HG03378 (cell line): ENCODE measurements at regions not wholly inside any gene's neighbourhood (a gene's known extent, or its start where the extent isn't known, plus 50 kb on each side); places are given as distances from the start of the nearest gene placed in this dataset.

Experiments
- ATAC-seq: cut with Tn5 transposase; IDR thresholded peaks from one replicate; pipeline ENCODE4 v1.9.1; 2021; ENCODE audit warnings: mild to moderate bottlenecking, moderate library complexity; ENCODE audit not compliant: unreplicated experiment

DNA sequence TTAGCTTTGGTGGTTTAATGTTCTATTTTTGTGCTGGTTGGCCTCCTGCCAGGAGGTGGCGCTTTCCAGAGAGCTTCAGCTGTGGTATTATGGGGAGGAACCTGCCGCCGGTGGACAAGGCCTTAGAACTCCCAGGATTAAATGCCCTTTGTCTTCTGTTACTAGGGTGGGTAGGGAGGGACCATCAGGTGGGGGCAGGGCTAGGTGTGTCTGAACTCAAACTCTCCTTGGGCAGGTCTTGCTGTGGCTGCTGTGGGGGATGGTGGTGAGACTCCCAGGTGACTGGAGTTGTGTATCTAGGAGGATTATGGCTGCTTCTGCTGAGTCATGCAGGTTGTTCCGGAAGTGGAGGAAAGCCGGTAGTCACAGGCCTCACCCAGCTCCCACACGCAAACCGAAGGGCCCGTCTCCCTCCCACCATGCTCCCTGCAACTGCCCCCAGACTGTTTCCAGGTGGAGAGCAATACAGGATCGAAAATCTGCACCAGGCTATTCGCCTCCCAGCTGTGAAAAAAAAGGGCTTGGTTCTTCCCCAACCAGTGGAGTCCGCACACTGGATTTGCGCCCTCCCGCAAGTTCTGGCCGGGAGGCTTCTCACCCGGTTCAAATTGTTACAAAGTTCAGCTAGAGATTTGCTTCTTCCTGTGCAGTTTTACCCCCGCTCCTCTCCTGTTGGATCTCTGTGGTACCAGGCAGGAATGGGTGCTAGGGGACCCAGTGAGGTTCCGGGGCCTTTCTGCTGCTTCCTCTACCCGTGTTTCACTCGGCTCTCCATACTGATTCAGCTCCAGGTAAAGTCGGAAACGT, 220.5 kb downstream of the CENPF start:
- no peak for ATAC-seq

GRCh38 chr1:214824763-214825162, 221.8 kb downstream of the CENPF start:
- no peak for ATAC-seq

DNA sequence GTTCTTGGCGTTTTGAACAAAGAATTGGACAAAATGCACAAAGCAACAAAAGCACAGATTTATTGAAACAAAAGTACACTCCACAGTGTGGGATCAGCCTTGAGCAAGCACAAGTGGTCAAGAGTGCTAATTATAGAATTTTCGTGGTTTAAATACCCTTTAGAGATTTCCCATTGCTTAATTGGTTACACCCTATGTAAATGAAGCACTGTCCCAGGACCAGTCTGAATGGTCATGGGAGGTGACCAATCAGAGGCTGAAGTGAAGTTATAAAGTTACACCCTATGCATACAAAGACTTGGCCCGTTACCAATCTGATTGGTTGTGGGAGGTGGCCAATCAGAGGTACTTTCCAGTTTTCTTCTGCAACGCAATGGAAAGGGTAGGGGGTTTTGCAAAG, 223.6 kb downstream of the CENPF start:
- ATAC-seq: no peak

- no peak for ATAC-seq
Measured at GRCh38 chr1:214827883-214828282, 224.9 kb downstream of the CENPF start.

DNA sequence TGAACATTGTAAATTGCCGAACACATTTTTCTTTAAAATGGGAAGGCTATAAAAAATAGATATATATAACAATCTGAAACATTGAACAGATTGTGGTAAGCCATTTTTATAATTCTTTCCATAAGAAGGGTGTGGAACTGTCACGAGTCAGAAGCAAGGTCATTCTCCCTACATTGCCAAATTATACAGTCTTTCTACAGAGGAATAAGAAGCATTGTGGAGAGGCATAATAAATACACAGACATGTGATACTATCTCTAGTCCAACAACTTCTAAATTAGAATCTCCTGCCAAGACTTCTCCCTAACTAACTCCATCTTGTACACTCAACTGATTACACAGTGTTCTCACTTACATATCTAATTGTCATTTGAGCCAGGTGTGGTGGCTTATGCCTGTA, 227.9 kb downstream of the CENPF start:
- ATAC-seq: no peak

DNA sequence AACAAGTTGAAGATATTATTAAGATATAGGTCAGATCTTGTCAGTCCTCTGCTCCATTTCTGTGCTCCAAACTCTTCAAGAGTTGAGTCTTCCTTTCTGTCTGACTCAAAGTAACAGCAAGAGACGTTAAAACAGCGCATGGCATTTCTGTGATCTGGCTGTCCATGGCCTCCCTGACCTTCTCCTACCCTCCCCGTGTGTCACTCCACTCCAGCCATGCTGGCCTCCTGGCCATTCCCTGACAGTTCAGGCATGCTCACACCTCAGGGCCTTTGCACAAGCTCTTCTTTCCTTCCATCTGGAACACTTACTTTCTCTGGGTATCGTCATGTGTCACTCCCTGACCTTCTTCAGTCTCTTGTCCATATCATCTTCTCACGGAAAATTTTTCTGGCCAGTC, 229.0 kb downstream of the CENPF start:
- ATAC-seq: no peak

- no peak for ATAC-seq
Measured at GRCh38 chr1:214833178-214833756, 230.3 kb downstream of the CENPF start.

DNA sequence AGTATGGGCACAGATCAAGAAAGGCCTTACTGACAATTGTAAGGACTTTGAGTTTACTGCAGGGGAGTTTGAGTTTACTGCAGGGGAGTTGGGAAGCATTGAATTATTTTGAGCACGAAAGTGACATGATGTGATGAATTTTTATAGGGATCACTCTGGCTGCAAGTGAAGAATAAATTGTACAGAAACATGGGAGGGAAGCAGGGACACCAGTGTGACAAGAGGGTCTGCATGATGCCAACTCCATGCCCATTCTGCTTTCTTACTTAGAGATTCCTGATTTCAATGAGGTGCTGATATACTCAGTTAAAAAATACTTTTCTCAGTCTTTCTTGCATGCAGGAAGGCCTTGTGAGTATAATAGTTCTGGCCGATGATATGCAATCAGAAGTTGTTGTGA, 234.4 kb downstream of the CENPF start:
- ATAC-seq: no peak

- no peak for ATAC-seq
Measured at GRCh38 chr1:214838351-214838750, 235.4 kb downstream of the CENPF start.

DNA sequence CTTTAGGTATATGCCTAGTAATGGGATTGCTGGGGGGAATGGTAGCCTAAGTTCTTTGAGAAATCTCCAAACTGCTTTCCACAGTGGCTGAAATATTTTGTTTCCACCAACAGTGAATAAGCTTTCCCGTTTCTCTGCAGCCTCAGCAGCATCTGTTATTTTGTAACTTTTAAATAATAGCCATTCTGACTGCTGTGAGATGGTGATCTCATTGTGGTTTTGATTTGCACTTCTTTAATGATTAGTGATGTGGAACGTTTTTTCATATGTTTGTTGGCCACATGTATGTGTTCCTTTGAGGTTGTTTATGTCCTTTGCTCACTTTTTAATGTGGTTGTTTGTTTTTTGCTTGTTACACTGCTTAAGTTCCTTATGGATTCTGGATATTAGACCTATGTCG, 237.4 kb downstream of the CENPF start:
- ATAC-seq: no peak

GRCh38 chr1:214842856-214843255, 239.7 kb upstream of the KCNK2 start:
- no peak for ATAC-seq

- no peak for ATAC-seq
Measured at GRCh38 chr1:214843281-214843680, 239.3 kb upstream of the KCNK2 start.

GRCh38 chr1:214844319-214844718, 238.2 kb upstream of the KCNK2 start:
- no peak for ATAC-seq

- ATAC-seq: no peak
Measured at GRCh38 chr1:214846276-214846675, 236.3 kb upstream of the KCNK2 start.

- ATAC-seq: no peak
Measured at GRCh38 chr1:214847071-214847810, 235.3 kb upstream of the KCNK2 start.

DNA sequence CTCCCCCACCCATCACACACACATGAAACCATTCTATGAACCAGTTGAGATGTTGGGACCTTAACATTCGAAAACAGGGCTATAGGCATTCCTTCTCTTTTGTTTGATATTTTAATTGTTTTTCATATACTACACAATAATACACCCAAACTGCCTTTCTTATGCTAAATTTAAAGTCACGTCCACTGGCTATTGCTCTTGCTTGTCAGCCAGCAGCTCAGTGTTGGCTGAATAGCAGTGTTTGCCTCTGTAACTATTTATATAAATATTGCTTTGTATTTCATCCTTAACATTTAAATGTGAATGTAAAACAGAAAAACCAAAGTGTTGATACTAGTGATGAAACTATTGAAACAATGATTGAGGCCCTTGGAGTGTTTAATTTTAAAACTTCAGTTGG, 234.4 kb upstream of the KCNK2 start:
- ATAC-seq: no peak

DNA sequence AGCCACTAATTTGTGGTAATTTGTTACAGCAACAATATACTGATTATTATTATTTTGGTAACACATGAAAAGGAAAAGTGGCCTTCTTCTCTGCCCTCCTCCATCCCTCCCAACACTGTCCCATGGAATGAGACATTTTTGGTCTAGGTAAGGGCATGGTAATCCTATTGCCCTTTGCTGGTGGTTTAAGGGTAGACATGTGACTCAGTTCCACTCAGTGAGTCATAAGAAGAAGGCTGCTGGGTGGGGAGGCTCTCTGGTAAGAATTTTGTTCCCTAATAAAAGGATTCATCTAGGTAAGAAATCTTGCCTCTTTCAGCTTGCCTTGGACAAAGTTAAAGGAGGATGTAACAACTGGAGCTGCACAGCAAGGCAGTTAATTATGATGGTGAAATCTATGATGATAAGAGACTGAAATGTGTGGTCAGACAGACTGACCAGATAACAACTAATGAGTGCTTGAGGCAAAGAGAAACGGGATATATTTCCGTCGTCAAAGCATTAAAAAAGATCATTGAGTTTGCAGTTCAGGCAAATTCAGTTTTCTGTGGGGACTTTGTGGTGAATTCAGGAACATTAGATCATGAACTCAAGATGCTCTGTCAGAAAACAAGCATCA, 232.0 kb upstream of the KCNK2 start:
- no peak for ATAC-seq

- ATAC-seq: no peak
Measured at GRCh38 chr1:214853340-214853739, 229.2 kb upstream of the KCNK2 start.

- ATAC-seq: no peak
Measured at GRCh38 chr1:214854126-214854875, 228.2 kb upstream of the KCNK2 start.

GRCh38 chr1:214856843-214857242, 225.7 kb upstream of the KCNK2 start:
- ATAC-seq: no peak

DNA sequence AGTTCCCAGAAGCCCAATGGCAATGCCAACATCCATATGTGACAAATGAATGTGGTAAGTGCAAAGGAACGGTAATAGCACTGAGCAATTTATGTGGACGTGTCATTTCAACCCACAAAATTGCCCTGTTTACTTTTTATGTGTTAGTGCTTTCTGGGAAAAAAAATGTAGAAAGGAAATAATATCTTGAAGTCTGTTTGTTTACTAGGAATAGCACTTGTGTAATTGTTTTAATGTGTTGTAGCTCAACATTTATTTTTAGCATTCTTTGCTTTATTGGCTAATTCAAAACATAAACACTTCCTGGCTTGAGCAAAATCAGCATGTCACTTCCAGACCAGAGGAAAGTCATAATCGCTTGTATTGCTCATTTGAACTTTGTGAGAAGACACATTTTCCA, 224.8 kb upstream of the KCNK2 start:
- ATAC-seq: no peak
